Hepatocyte (in vitro differentiated cells): ENCODE measurements at regions not wholly inside any gene's neighbourhood (a gene's known extent, or its start where the extent isn't known, plus 50 kb on each side); places are given as distances from the start of the nearest gene placed in this dataset.

ENCODE experiments used
- CTCF ChIP-seq: fragments of 200-600 bp; sonication (generic); IDR thresholded peaks from 2 replicates; pipeline ENCODE4 v1.5.1; 2016; ENCODE audit warnings: antibody characterized with exemption, mild to moderate bottlenecking; ENCODE audit not compliant: poor library complexity
- EZH2phosphoT487 ChIP-seq: fragments of 200-600 bp; sonication (generic); IDR thresholded peaks from one replicate; pipeline ENCODE4 v1.6.1; 2018; ENCODE audit warnings: antibody characterized with exemption, mild to moderate bottlenecking, low read depth, moderate library complexity; ENCODE audit not compliant: unreplicated experiment, severe bottlenecking

- TF ChIP-seq CTCF, result no peak
- no peak for TF ChIP-seq EZH2phosphoT487
These were observed 359.0 kb upstream of the DMAC1 start for GRCh38 chr9:8158574-8158973.
